ENCODE measurements at regions not wholly inside any gene's neighbourhood (a gene's known extent, or its start where the extent isn't known, plus 50 kb on each side); places are given as distances from the start of the nearest gene placed in this dataset.

GRCh38 chr2:118791483-118791882 is 56.0 kb downstream of the EN1 start:
- Histone ChIP-seq H3K4me1 (ENCODE audit: insufficient read depth) (no peaks in the 10 kb centered on the region), H3K27ac (no peak overlapping the region), H4K20me1 (ENCODE audit: insufficient read depth, poor library complexity, severe bottlenecking) (no peaks in the 10 kb centered on the region), H3K9me3 (ENCODE audit: low read depth) (no peaks in the 10 kb centered on the region), H3K4me3 (no peak overlapping the region), H3K27me3 (peaks cover 47% of the 10 kb centered on the region), H3K36me3 (replicated peaks; ENCODE audit: insufficient read depth, low read depth) (no peaks in the 10 kb centered on the region), H2AFZ (no peak overlapping the region), H3K79me2 (no peaks in the 10 kb centered on the region), H3K4me2 (no peak overlapping the region), H3K9me2 (replicated peaks; ENCODE audit: insufficient read depth) (no peaks in the 10 kb centered on the region)
- TF ChIP-seq CTCF (IDR thresholded peaks at IDR 0.05; ENCODE audit: poor library complexity) = no peak
- no peak for TF ChIP-seq EZH2phosphoT487 (IDR thresholded peaks at IDR 0.05; ENCODE audit: low read depth, severe bottlenecking, unreplicated experiment)
- TF ChIP-seq EZH2 (IDR thresholded peaks at IDR 0.05; ENCODE audit: borderline replicate concordance) = no peak
- no peak for DNase-seq (ENCODE audit: low spot score)

GRCh38 chr2:118786746-118787145 is 60.7 kb downstream of the EN1 start:
- no peaks in the 10 kb centered on the region for H3K79me2 ChIP-seq
- no peak overlapping the region for H3K27ac ChIP-seq
- no peaks in the 10 kb centered on the region for H3K9me2 ChIP-seq (replicated peaks; ENCODE audit: insufficient read depth)
- H2AFZ ChIP-seq = no peak overlapping the region
- TF ChIP-seq EZH2 (IDR thresholded peaks at IDR 0.05; ENCODE audit: borderline replicate concordance) (no peak), EZH2phosphoT487 (IDR thresholded peaks at IDR 0.05; ENCODE audit: low read depth, severe bottlenecking, unreplicated experiment) (no peak), CTCF (IDR thresholded peaks at IDR 0.05; ENCODE audit: poor library complexity) (no peak)
- H3K9me3 ChIP-seq (ENCODE audit: low read depth) = no peaks in the 10 kb centered on the region
- H3K27me3 ChIP-seq = peaks cover 45% of the 10 kb centered on the region
- WGBS (ENCODE audit: low lambda C conversion rate, missing lambda C conversion rate) = 61% methylated on average over 7 of the region's 7 CpGs
- no peak overlapping the region for H3K4me2 ChIP-seq
- no peaks in the 10 kb centered on the region for H3K4me1 ChIP-seq (ENCODE audit: insufficient read depth)
- DNase-seq (ENCODE audit: low spot score) = no peak
- no peaks in the 10 kb centered on the region for H3K36me3 ChIP-seq (replicated peaks; ENCODE audit: insufficient read depth, low read depth)
- no peaks in the 10 kb centered on the region for H4K20me1 ChIP-seq (ENCODE audit: insufficient read depth, poor library complexity, severe bottlenecking)
- H3K4me3 ChIP-seq = no peak overlapping the region

GRCh38 chr2:118784860-118785259 is 62.6 kb downstream of the EN1 start:
- Histone ChIP-seq H2AFZ (no peak overlapping the region), H3K4me2 (no peak overlapping the region), H3K9me2 (replicated peaks; ENCODE audit: insufficient read depth) (no peaks in the 10 kb centered on the region), H3K79me2 (no peaks in the 10 kb centered on the region), H3K36me3 (replicated peaks; ENCODE audit: insufficient read depth, low read depth) (no peaks in the 10 kb centered on the region), H3K27ac (no peak overlapping the region), H3K4me3 (no peak overlapping the region), H4K20me1 (ENCODE audit: insufficient read depth, poor library complexity, severe bottlenecking) (no peaks in the 10 kb centered on the region), H3K9me3 (ENCODE audit: low read depth) (no peaks in the 10 kb centered on the region), H3K27me3 (peaks cover 33% of the 10 kb centered on the region), H3K4me1 (ENCODE audit: insufficient read depth) (no peaks in the 10 kb centered on the region)
- WGBS (ENCODE audit: low lambda C conversion rate, missing lambda C conversion rate) = 82% methylated on average over 6 of the region's 6 CpGs
- no peak for TF ChIP-seq CTCF (IDR thresholded peaks at IDR 0.05; ENCODE audit: poor library complexity)
- TF ChIP-seq EZH2phosphoT487 (IDR thresholded peaks at IDR 0.05; ENCODE audit: low read depth, severe bottlenecking, unreplicated experiment) = no peak
- no peak for TF ChIP-seq EZH2 (IDR thresholded peaks at IDR 0.05; ENCODE audit: borderline replicate concordance)
- no peak for DNase-seq (ENCODE audit: low spot score)

- no peaks in the 10 kb centered on the region for H3K9me2 ChIP-seq (replicated peaks; ENCODE audit: insufficient read depth)
- H3K9me3 ChIP-seq (ENCODE audit: low read depth) = no peaks in the 10 kb centered on the region
- H3K4me3 ChIP-seq = no peak overlapping the region
- H3K36me3 ChIP-seq (replicated peaks; ENCODE audit: insufficient read depth, low read depth) = no peaks in the 10 kb centered on the region
- no peaks in the 10 kb centered on the region for H3K79me2 ChIP-seq
- TF ChIP-seq CTCF (IDR thresholded peaks at IDR 0.05; ENCODE audit: poor library complexity) (no peak), EZH2 (IDR thresholded peaks at IDR 0.05; ENCODE audit: borderline replicate concordance) (no peak), EZH2phosphoT487 (IDR thresholded peaks at IDR 0.05; ENCODE audit: low read depth, severe bottlenecking, unreplicated experiment) (no peak)
- peaks cover 18% of the 10 kb centered on the region for H3K27me3 ChIP-seq
- no peak overlapping the region for H3K4me2 ChIP-seq
- 56% methylated on average over 1 of the region's 1 CpG for WGBS (ENCODE audit: low lambda C conversion rate, missing lambda C conversion rate)
- H3K27ac ChIP-seq = no peak overlapping the region
- H4K20me1 ChIP-seq (ENCODE audit: insufficient read depth, poor library complexity, severe bottlenecking) = no peaks in the 10 kb centered on the region
- no peak overlapping the region for H2AFZ ChIP-seq
- peaks cover 8% of the 10 kb centered on the region for H3K4me1 ChIP-seq (ENCODE audit: insufficient read depth)
- no peak for DNase-seq (ENCODE audit: low spot score)
Measured at GRCh38 chr2:118779362-118779761, 68.1 kb downstream of the EN1 start.

Data from hepatocyte (in vitro differentiated cells).